ENCODE measurements at regions not wholly inside any gene's neighbourhood (a gene's known extent, or its start where the extent isn't known, plus 50 kb on each side); places are given as distances from the start of the nearest gene placed in this dataset.

- no peak for TF ChIP-seq ELK1 (IDR thresholded peaks at IDR 0.05; ENCODE audit: low read depth, low read length)
- no peak for TF ChIP-seq BCL3 (IDR thresholded peaks at IDR 0.05; ENCODE audit: borderline replicate concordance, insufficient read depth, low read depth, low read length, poor library complexity, severe bottlenecking)
Observed at GRCh38 chr5:118628660-118629354, 359.5 kb downstream of the DTWD2 start (continued).

DNA sequence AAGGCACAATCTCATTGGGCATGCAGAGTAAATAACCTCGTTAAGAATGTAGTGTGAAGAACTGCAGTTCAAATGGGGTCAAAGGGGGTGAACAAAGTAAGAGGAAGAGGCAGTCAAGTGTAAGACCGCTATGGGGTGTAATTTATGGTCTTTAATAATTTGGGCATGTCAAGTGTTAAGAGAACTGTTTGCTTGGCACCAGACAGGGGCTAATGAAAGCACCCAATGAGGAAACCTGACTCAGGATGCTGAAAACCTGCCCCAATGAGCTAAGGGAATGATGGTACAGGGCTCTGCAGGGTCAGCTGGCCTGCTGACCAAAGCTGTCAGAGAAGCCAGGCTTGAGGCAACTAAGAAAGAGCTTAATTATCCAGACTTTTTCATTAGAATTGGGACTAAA is 368.1 kb downstream of the DTWD2 start:
- Histone ChIP-seq H3K27me3 (replicated peaks in 1 of 2; ENCODE audit: control insufficient read depth in 2 of 2, insufficient read depth in 2 of 2, low read length in 1 of 2) (no peaks in the 10 kb centered on the region), H3K4me1 (ENCODE audit: control insufficient read depth, insufficient read depth, low read length) (no peaks in the 10 kb centered on the region), H3K79me2 (ENCODE audit: control insufficient read depth, insufficient read depth, low read length) (no peaks in the 10 kb centered on the region), H3K4me3 (no peak overlapping the region), H4K20me1 (ENCODE audit: control insufficient read depth, insufficient read depth) (no peaks in the 10 kb centered on the region), H3K9me3 (replicated peaks; ENCODE audit: control insufficient read depth, insufficient read depth, low read length) (no peaks in the 10 kb centered on the region), H3K9ac (ENCODE audit: control insufficient read depth, insufficient read depth, low read length) (no peak overlapping the region), H3K4me2 (ENCODE audit: control insufficient read depth, insufficient read depth) (no peak overlapping the region), H3K36me3 (ENCODE audit: control insufficient read depth in 2 of 2, insufficient read depth in 2 of 2, low read length in 1 of 2) (no peaks in the 10 kb centered on the region), H2AFZ (ENCODE audit: control insufficient read depth, low read depth, low read length) (no peak overlapping the region), H3K27ac (ENCODE audit: control insufficient read depth, insufficient read depth) (no peak overlapping the region)
- ChIA-PET SMC1A (ENCODE audit: uncharacterized antibody, unreplicated experiment) (no interaction called here), RAD21 (ENCODE audit: unreplicated experiment) (no interaction called here), POLR2A (no interaction called here), CTCF (interaction anchor here (0.9 kb wide), 1 partner anchor 172 kb away, joined by 3 read pairs; no protein-coding TSS in a partner anchor)
- DNase-seq (ENCODE audit: low read depth, low spot score) = no peak
- intact Hi-C loops (cut with micrococcal nuclease; ENCODE audit: unreplicated experiment) (no loop called here), in situ Hi-C loops (cut with MboI) (loop anchor here (25.0 kb wide), 1 partner anchor 1158 kb away; no protein-coding TSS in a partner anchor)
- no peak for FAIRE-seq
- BruUV-seq (replicated peaks) = no TSS peak
- 2% methylated on average over 2 of the region's 2 CpGs for WGBS (ENCODE audit: insufficient coverage, insufficient replicate concordance, low lambda C conversion rate, missing lambda C conversion rate)
- ATAC-seq = no peak
- TF ChIP-seq PKNOX1 (IDR thresholded peaks at IDR 0.05) = no peak
- no peak for TF ChIP-seq GABPA (IDR thresholded peaks at IDR 0.05; ENCODE audit: low read depth)
- TF ChIP-seq BCL11A (IDR thresholded peaks at IDR 0.05; ENCODE audit: low read depth, low read length) = no peak
- TF ChIP-seq CREM (IDR thresholded peaks at IDR 0.05; ENCODE audit: low read depth) = no peak
- TF ChIP-seq CTCF (IDR thresholded peaks at IDR 0.05 in 2 of 3, conservative IDR thresholded peaks at IDR 0.05 in 1 of 3; ENCODE audit: control insufficient read depth in 2 of 3, extremely low read depth in 1 of 3, insufficient read depth in 1 of 3, low read depth in 3 of 3, low read length in 3 of 3) = no peak
- no peak for TF ChIP-seq MEF2B (IDR thresholded peaks at IDR 0.05; ENCODE audit: partially characterized antibody, poor library complexity, severe bottlenecking)
- TF ChIP-seq ZNF207 (IDR thresholded peaks at IDR 0.05; ENCODE audit: borderline replicate concordance) = no peak
- no peak for TF ChIP-seq RAD21 (IDR thresholded peaks at IDR 0.05; ENCODE audit: insufficient read depth, low read depth, low read length)
- TF ChIP-seq POLR2AphosphoS5 (IDR thresholded peaks at IDR 0.05; ENCODE audit: low read length) = no peak
- no peak for TF ChIP-seq SMARCA5 (IDR thresholded peaks at IDR 0.05)
- TF ChIP-seq, protein P1, sequence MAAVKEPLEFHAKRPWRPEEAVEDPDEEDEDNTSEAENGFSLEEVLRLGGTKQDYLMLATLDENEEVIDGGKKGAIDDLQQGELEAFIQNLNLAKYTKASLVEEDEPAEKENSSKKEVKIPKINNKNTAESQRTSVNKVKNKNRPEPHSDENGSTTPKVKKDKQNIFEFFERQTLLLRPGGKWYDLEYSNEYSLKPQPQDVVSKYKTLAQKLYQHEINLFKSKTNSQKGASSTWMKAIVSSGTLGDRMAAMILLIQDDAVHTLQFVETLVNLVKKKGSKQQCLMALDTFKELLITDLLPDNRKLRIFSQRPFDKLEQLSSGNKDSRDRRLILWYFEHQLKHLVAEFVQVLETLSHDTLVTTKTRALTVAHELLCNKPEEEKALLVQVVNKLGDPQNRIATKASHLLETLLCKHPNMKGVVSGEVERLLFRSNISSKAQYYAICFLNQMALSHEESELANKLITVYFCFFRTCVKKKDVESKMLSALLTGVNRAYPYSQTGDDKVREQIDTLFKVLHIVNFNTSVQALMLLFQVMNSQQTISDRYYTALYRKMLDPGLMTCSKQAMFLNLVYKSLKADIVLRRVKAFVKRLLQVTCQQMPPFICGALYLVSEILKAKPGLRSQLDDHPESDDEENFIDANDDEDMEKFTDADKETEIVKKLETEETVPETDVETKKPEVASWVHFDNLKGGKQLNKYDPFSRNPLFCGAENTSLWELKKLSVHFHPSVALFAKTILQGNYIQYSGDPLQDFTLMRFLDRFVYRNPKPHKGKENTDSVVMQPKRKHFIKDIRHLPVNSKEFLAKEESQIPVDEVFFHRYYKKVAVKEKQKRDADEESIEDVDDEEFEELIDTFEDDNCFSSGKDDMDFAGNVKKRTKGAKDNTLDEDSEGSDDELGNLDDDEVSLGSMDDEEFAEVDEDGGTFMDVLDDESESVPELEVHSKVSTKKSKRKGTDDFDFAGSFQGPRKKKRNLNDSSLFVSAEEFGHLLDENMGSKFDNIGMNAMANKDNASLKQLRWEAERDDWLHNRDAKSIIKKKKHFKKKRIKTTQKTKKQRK (IDR thresholded peaks at IDR 0.05; ENCODE audit: low read depth, low read length) = no peak

Measured in GM12878 (cell line).